Esophagus (tissue), 2 donors: ENCODE measurements at regions not wholly inside any gene's neighbourhood (a gene's known extent, or its start where the extent isn't known, plus 50 kb on each side); places are given as distances from the start of the nearest gene placed in this dataset.

ENCODE experiments used
- H3K27ac ChIP-seq, 2 donors: one replicate each; pipeline ENCODE4 v1.5.1; 2013; ENCODE audit warnings: low read depth in 2 of 2, mild to moderate bottlenecking in 2 of 2, inconsistent platforms in 1 of 2, low read length in 1 of 2, moderate library complexity in 1 of 2
- H3K27me3 ChIP-seq, 2 donors: one replicate each; pipeline ENCODE4 v1.6.1; 2013; ENCODE audit warnings: low read length in 2 of 2, control low read depth in 1 of 2, mild to moderate bottlenecking in 1 of 2; ENCODE audit not compliant: insufficient read depth in 2 of 2, control insufficient read depth in 1 of 2
- H3K36me3 ChIP-seq, 2 donors: one replicate each; pipeline ENCODE4 v1.6.1; 2013; ENCODE audit warnings: low read length in 1 of 2; ENCODE audit not compliant: control insufficient read depth in 2 of 2, insufficient read depth in 2 of 2
- H3K4me1 ChIP-seq, 2 donors: one replicate each; pipeline ENCODE4 v1.6.1; 2013; ENCODE audit warnings: low read length in 1 of 2; ENCODE audit not compliant: control insufficient read depth in 2 of 2, insufficient read depth in 2 of 2
- H3K4me3 ChIP-seq, 2 donors: one replicate each; pipeline ENCODE4 v1.5.1; 2013; ENCODE audit warnings: low read length in 2 of 2, mild to moderate bottlenecking in 2 of 2, low read depth in 1 of 2, moderate library complexity in 1 of 2
- H3K9me3 ChIP-seq, 2 donors: one replicate each; pipeline ENCODE4 v1.6.1; 2013; ENCODE audit warnings: mild to moderate bottlenecking in 2 of 2, low read depth in 1 of 2, low read length in 1 of 2, moderate library complexity in 1 of 2; ENCODE audit not compliant: control insufficient read depth in 2 of 2, insufficient read depth in 1 of 2
- WGBS, 2 donors: extraction: QIAGEN DNeasy Blood & Tissue Kit; methylation state at CpG; one replicate each; pipeline ENCODE4 v1.1.7; 2013; 5-methylcytosine and 5-hydroxymethylcytosine counted together
- donor health status: healthy with polysubstance abuse.
- donor health status: Bipolar disorder and iron deficiency.

- H3K4me1 ChIP-seq: no peaks in the 10 kb centered on the region
- H3K9me3 ChIP-seq: no peaks in the 10 kb centered on the region
- no peaks in the 10 kb centered on the region for H3K27me3 ChIP-seq
- 85 to 86% methylated on average over 27 of the region's 27 CpGs for whole genome bisulfite sequencing, 2 donors
- no peak overlapping the region for H3K4me3 ChIP-seq
- H3K27ac ChIP-seq: no peak overlapping the region
- H3K36me3 ChIP-seq: no peaks in the 10 kb centered on the region
Observed at GRCh38 chr17:77506371-77506991, 365.7 kb downstream of the SEC14L1 start.

GRCh38 chr17:77507111-77507885, 366.5 kb downstream of the SEC14L1 start:
- no peak overlapping the region for H3K27ac ChIP-seq
- H3K4me1 ChIP-seq: no peaks in the 10 kb centered on the region
- no peaks in the 10 kb centered on the region for H3K9me3 ChIP-seq
- no peaks in the 10 kb centered on the region for H3K27me3 ChIP-seq
- WGBS, 2 donors: 51 to 58% methylated on average over 19 of the region's 19 CpGs
- no peaks in the 10 kb centered on the region for H3K36me3 ChIP-seq
- no peak overlapping the region for H3K4me3 ChIP-seq

GRCh38 chr17:77508047-77508715, 367.4 kb downstream of the SEC14L1 start:
- WGBS, 2 donors: 58% methylated on average over 6 of the region's 6 CpGs
- Histone ChIP-seq H3K9me3 (no peaks in the 10 kb centered on the region), H3K27ac (no peak overlapping the region), H3K4me1 (no peaks in the 10 kb centered on the region), H3K27me3 (no peaks in the 10 kb centered on the region), H3K4me3 (no peak overlapping the region), H3K36me3 (no peaks in the 10 kb centered on the region)

- H3K27ac ChIP-seq: no peak overlapping the region
- H3K36me3 ChIP-seq: no peaks in the 10 kb centered on the region
- H3K9me3 ChIP-seq: no peaks in the 10 kb centered on the region
- H3K4me1 ChIP-seq: no peaks in the 10 kb centered on the region
- H3K27me3 ChIP-seq: no peaks in the 10 kb centered on the region
- WGBS, 2 donors: 93 to 96% methylated on average over 2 of the region's 2 CpGs
- no peak overlapping the region for H3K4me3 ChIP-seq
Observed at GRCh38 chr17:77509089-77509488, 368.3 kb downstream of the SEC14L1 start.

- Histone ChIP-seq H3K9me3 (no peaks in the 10 kb centered on the region), H3K27ac (no peak overlapping the region), H3K4me1 (no peaks in the 10 kb centered on the region), H3K4me3 (no peak overlapping the region), H3K27me3 (no peaks in the 10 kb centered on the region), H3K36me3 (no peaks in the 10 kb centered on the region)
- 97 to 98% methylated on average over 2 of the region's 2 CpGs for WGBS, 2 donors
Observed at GRCh38 chr17:77509599-77509998, 368.8 kb downstream of the SEC14L1 start.

- 81 to 89% methylated on average over 8 of the region's 8 CpGs for WGBS, 2 donors
Observed at GRCh38 chr17:77510133-77510796, 369.5 kb downstream of the SEC14L1 start.

GRCh38 chr17:77511514-77512061, 370.8 kb downstream of the SEC14L1 start:
- 64 to 71% methylated on average over 1 of the region's 1 CpG for WGBS, 2 donors
- no peaks in the 10 kb centered on the region for H3K27me3 ChIP-seq

More at GRCh38 chr17:77510133-77510796, 369.5 kb downstream of the SEC14L1 start:
- no peaks in the 10 kb centered on the region for H3K4me1 ChIP-seq
- no peaks in the 10 kb centered on the region for H3K9me3 ChIP-seq
- no peak overlapping the region for H3K27ac ChIP-seq
- H3K36me3 ChIP-seq: no peaks in the 10 kb centered on the region
- H3K27me3 ChIP-seq: no peaks in the 10 kb centered on the region
- H3K4me3 ChIP-seq: no peak overlapping the region

GRCh38 chr17:77512062-77512946, 371.5 kb downstream of the SEC14L1 start:
- Histone ChIP-seq H3K27me3 (no peaks in the 10 kb centered on the region), H3K27ac (no peak overlapping the region), H3K9me3 (no peaks in the 10 kb centered on the region), H3K4me1 (no peaks in the 10 kb centered on the region), H3K4me3 (no peak overlapping the region), H3K36me3 (no peaks in the 10 kb centered on the region)
- WGBS, 2 donors: 58 to 59% methylated on average over 6 of the region's 6 CpGs

More at GRCh38 chr17:77511514-77512061, 370.8 kb downstream of the SEC14L1 start:
- H3K9me3 ChIP-seq: no peaks in the 10 kb centered on the region
- H3K27ac ChIP-seq: no peak overlapping the region
- H3K36me3 ChIP-seq: no peaks in the 10 kb centered on the region
- H3K4me3 ChIP-seq: no peak overlapping the region
- H3K4me1 ChIP-seq: no peaks in the 10 kb centered on the region
